GM12864 (cell line): ENCODE measurements at regions not wholly inside any gene's neighbourhood (a gene's known extent, or its start where the extent isn't known, plus 50 kb on each side); places are given as distances from the start of the nearest gene placed in this dataset.

Experiments used
- DNase-seq: peaks from one replicate; pipeline ENCODE4 v3.0.0-alpha.2; 2011; ENCODE audit warnings: low read depth
- H3K4me3 ChIP-seq: 2 replicates; pipeline ENCODE4 v1.5.1; 2011; ENCODE audit warnings: mild to moderate bottlenecking, low read depth, low read length, control low read depth
- TF ChIP-seq, protein P1 (sequence below): IDR thresholded peaks from 2 replicates; pipeline ENCODE4 v1.5.1; 2011; ENCODE audit warnings: low read depth, mild to moderate bottlenecking, moderate library complexity, low read length, control low read depth, inconsistent platforms; ENCODE audit errors: missing control alignments

DNA sequence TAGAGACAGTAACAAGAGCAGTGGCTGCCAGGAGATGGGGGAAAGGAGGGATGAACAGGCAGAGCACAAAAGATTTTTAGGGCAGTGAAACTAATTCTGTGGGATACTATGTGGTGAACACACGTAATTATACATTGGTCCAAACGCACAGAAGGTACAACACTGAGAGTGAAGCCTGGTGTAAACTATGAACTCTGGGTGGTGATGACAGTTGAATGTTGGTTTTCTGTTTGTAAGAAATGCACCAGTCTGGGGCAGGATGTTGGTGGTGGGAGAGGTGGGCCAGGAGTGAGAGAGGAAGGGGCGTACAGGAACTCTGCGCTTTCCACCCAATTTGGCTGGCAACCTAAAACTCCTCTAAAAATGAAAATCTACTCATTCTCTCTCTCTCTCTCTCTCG, 50.2 kb upstream of the TIAM1 start:
- no peak overlapping the region for H3K4me3 ChIP-seq
- DNase-seq: no peak
- TF ChIP-seq, protein P1, sequence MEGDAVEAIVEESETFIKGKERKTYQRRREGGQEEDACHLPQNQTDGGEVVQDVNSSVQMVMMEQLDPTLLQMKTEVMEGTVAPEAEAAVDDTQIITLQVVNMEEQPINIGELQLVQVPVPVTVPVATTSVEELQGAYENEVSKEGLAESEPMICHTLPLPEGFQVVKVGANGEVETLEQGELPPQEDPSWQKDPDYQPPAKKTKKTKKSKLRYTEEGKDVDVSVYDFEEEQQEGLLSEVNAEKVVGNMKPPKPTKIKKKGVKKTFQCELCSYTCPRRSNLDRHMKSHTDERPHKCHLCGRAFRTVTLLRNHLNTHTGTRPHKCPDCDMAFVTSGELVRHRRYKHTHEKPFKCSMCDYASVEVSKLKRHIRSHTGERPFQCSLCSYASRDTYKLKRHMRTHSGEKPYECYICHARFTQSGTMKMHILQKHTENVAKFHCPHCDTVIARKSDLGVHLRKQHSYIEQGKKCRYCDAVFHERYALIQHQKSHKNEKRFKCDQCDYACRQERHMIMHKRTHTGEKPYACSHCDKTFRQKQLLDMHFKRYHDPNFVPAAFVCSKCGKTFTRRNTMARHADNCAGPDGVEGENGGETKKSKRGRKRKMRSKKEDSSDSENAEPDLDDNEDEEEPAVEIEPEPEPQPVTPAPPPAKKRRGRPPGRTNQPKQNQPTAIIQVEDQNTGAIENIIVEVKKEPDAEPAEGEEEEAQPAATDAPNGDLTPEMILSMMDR: no peak
